NCI-H2196 (cell line): ENCODE measurements at regions not wholly inside any gene's neighbourhood (a gene's known extent, or its start where the extent isn't known, plus 50 kb on each side); places are given as distances from the start of the nearest gene placed in this dataset.
"Not testable (repeated sequence)": the region's sequence is repeated elsewhere in the genome, so short reads cannot be mapped to it uniquely, and the experiment has no call there.

Experiments used
- DNase-seq: peaks from one replicate; lab custom pipeline; 2025; ENCODE audit not compliant: unreplicated experiment; lab: John Stamatoyannopoulos, UW

- no peak for DNase-seq
Observed at GRCh38 chr9:27800692-27801370, 227.6 kb upstream of the C9orf72 start.

GRCh38 chr9:27801545-27801944 lies 228.3 kb upstream of the C9orf72 start:
- DNase-seq = no peak

- no peak for DNase-seq
Observed at GRCh38 chr9:27802418-27802817, 229.1 kb upstream of the C9orf72 start.

- no peak for DNase-seq
Observed at GRCh38 chr9:27808864-27809263, 235.6 kb upstream of the C9orf72 start.

GRCh38 chr9:27817747-27818146 lies 244.5 kb upstream of the C9orf72 start:
- DNase-seq = no peak

- DNase-seq = no peak
Observed at GRCh38 chr9:27818348-27818747, 245.1 kb upstream of the C9orf72 start.

GRCh38 chr9:27828908-27829307 lies 255.6 kb upstream of the C9orf72 start:
- DNase-seq = no peak

- no peak for DNase-seq
Observed at GRCh38 chr9:27829621-27830020, 256.3 kb upstream of the C9orf72 start.

- DNase-seq = not testable (repeated sequence)
Observed at GRCh38 chr9:27832108-27832507, 258.8 kb upstream of the C9orf72 start.

- no peak for DNase-seq
Observed at GRCh38 chr9:27835286-27835685, 262.0 kb upstream of the C9orf72 start.

- no peak for DNase-seq
Observed at GRCh38 chr9:27835746-27836145, 262.5 kb upstream of the C9orf72 start.

- no peak for DNase-seq
Observed at GRCh38 chr9:27836661-27837401, 263.6 kb upstream of the C9orf72 start.

GRCh38 chr9:27838876-27839275 lies 265.6 kb upstream of the C9orf72 start:
- DNase-seq = no peak

GRCh38 chr9:27839767-27840166 lies 266.5 kb upstream of the C9orf72 start:
- not testable (repeated sequence) for DNase-seq

GRCh38 chr9:27844797-27845196 lies 271.5 kb upstream of the C9orf72 start:
- no peak for DNase-seq

GRCh38 chr9:27847380-27847779 lies 274.1 kb upstream of the C9orf72 start:
- no peak for DNase-seq

GRCh38 chr9:27847818-27848217 lies 274.5 kb upstream of the C9orf72 start:
- DNase-seq = no peak

- no peak for DNase-seq
Observed at GRCh38 chr9:27848315-27848714, 275.0 kb upstream of the C9orf72 start.

GRCh38 chr9:27851858-27852257 lies 278.6 kb upstream of the C9orf72 start:
- DNase-seq = no peak

GRCh38 chr9:27853529-27853928 lies 280.2 kb upstream of the C9orf72 start:
- no peak for DNase-seq

GRCh38 chr9:27856054-27856453 lies 282.8 kb upstream of the C9orf72 start:
- DNase-seq = no peak

- DNase-seq = no peak
Observed at GRCh38 chr9:27856748-27857147, 283.5 kb upstream of the C9orf72 start.

GRCh38 chr9:27861887-27862286 lies 288.6 kb upstream of the C9orf72 start:
- DNase-seq = no peak
